Stimulated activated CD4-positive, alpha-beta T cell treated with anti-CD3 and anti-CD28 coated beads, Interleukin-1b, Interleukin-23, amount 100 ng/mL, for 48 hours (primary cell): ENCODE measurements at regions not wholly inside any gene's neighbourhood (a gene's known extent, or its start where the extent isn't known, plus 50 kb on each side); places are given as distances from the start of the nearest gene placed in this dataset.
"Not testable (repeated sequence)": the region's sequence is repeated elsewhere in the genome, so short reads cannot be mapped to it uniquely, and the experiment has no call there.

ENCODE experiments used
- DNase-seq: peaks from one replicate; pipeline ENCODE4 v3.0.0-alpha.2; 2020

DNA sequence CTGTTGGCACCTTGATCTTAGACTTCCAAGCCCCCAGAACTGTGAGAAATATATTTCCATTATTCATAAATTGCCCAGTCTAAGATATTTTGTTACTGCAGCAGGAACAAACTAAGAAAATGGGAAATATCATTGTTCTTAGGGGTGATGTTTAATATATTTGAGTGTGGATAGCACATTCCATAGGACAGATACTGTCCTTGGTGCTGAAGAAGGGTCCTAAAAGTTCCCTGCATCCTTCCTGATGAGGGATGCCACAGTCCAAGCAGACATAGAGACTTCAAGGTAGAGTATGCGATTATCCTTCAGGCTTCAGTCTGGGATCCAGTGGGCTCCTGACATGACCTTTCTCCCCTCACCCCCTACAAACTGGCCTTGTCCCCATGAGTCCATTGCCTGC, 689.0 kb downstream of the TDRD15 start:
- no peak for DNase-seq

DNA sequence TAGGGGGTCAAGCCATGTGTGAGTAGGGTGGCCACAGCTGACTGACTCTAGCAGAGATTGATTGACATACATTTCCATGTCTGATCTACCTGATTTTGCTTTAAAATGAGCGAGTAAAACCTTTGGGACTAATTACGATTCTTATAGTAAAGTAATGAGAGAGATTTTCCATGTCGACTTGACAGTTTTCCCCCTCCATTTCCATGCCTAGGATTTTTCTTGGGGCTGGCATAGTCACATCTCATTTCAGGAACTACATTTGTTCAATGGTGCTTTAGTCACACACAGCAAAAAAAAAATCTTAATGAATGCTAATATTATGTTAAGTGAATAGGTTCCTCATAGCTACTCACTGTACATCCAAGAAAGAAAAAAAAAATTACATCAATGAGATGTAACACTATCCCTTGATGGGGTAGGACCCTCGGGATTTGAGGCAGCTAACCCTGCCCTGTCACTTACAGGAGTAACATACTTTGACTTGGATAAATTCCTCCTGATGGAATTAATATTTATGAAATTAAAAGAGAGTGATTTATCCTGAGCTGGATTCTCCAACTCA, 690.9 kb downstream of the TDRD15 start:
- no peak for DNase-seq

DNA sequence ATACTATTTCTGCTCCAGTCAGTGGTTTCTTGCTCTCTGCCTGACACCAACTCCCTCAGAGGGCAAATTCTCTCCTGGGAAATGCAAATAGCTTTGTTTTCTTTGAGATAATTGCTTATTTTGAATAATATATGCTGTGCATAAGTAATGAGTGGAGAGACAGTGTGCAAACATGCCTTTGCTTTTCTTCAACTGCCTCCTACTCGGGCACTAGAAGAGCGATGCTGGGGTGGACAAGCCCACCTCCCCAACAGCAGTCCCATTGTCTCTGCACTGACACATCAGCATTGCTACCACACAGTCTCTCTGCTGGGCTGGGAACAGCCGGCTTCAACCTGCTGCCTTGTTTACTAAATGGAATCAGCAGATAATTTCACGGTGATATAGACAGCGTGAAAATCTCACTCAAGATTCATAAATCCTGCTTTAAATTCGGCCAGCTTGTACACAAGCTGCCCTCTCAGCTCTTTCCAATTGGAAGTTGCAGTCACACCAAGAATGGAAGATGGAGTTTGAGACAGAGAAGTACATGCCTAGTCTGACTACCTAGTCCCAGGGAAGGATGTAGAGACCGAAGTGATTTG, 694.5 kb downstream of the TDRD15 start:
- no peak for DNase-seq

DNA sequence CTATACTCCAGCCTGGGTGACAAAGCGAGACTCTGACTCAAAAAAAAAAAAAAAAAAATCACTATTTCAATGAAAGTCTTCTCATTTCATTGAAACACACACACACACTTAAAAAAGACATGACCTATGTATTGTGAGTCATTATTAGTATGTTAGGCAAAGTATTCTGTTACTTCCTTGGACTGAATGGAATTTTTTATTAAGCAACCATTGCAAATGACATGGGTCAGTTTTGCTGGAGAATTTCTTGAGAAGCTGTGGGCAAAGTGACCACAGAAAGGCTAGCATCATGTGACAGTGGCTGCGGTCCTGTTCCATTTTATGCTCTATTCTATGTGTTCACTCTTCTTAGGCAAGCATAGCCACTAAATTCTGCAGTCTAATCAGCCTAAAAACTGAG, 695.7 kb downstream of the TDRD15 start:
- no peak for DNase-seq

DNA sequence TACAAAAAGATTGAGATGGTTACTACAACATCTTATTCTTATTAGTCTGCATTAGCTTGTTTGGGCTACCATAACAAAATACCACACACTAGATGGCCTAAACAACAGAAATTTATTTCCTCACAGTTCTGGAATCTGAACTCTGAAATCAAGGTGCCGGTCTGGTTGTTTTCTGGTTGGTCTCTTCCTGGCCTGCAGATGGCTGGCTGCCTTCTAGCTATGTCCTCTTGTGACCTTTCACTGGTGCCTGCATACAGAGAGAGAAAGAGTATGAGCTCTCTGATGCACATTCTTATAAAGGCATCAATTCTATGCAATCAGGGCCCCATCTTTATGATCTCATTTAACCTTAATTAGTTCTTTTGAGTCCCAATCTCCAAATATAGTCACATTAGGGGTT, 696.5 kb downstream of the TDRD15 start:
- no peak for DNase-seq

DNA sequence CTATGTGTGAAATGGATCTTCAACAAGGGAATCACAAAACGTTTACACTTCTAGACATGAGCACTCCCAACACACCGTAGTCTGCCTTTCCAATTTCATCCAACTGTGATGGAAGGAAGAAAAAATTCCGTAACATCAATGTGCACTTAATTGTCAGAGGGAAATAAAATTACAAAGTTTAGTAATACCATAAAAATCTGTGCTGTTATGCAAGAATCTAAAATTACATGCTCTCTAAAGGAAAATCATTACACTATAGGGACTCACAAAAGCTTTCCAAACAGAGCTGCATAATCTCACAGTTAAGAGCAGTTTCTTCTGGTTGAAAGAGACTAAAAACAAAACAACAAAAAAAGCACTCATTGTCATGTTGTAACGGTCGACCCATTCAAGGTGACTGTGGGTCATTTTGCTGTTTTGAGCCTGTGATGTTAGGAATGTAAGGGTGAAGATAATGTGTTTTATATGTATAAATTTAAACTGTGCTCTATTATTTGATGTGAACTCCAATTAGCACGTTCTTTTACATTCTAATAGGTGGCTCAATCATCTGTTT, 698.0 kb downstream of the TDRD15 start:
- no peak for DNase-seq

DNA sequence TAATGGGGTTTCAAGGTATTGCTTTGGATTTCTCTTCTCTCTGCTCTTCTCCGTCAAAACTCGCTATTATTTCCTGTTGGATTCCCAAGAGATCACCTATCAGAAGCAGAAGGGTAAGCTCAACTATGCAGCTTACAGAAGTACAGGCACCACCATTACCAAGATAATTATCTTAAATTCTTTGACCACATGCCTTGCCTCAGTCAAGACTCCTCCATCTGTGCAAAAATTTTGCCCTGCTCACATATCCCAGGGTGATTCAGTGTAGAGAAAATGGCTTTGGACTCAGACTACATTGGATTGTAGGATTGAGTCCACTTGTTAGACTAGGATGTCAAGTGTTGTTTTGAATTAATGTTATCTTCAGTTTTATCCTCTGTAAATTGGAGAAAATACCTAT, 698.7 kb downstream of the TDRD15 start:
- DNase-seq, result no peak

DNA sequence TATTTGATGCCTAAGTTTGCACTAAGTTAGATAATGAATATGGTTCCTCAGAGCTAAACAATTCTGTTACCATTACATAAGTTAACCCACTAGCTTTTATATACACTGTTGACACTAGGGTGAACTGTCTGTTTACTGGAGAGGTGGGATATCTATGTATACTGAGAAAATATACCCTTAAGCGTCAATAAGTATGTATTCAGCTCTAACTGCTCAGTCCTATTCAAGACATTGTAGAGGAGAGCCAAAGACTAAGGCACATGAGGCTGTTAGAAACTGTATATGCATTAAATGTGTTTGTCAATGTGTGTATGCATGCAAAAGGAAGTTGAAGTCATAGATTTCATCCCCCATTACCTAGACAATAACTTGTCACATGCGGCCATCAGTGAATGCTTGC, 710.0 kb downstream of the TDRD15 start:
- DNase-seq, result no peak

DNA sequence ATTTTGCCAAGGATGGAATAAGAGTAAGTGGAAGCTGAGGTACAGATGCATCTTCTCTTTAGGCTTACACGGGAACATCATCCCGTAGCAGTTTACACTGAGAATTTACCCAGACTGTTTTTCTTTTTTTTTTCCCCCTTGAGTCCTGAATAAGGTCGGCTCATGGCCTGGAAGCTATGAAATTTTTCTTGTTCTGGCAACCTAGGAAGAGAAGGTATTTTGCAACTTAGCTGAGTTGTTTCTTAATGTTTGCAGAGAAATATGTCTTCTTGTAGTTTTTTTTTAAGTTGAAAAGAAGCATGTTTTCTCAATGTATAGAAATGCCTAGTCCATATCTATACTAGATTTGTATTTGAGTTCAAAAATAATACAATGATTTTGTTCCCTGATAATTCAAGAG, 712.5 kb downstream of the TDRD15 start:
- DNase-seq, result no peak

DNA sequence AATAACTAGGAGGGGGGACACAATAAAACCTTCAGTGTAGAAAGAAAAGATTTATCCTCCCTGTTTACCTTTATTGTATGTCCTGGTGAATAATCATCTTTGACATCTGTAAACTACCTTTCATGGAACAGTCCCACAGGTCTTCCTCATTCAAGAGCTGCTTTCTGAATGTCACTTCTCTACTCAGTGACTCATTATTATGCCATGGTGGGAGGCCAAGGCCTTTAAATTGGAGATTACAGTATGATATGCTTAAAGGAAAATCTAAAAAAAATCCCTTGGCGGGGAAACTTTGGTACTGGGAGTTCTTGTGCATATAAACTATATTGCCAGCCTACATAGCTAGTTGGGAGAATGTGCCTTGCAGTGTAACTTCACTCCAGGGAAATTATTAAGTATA, 713.0 kb downstream of the TDRD15 start:
- DNase-seq, result no peak

DNA sequence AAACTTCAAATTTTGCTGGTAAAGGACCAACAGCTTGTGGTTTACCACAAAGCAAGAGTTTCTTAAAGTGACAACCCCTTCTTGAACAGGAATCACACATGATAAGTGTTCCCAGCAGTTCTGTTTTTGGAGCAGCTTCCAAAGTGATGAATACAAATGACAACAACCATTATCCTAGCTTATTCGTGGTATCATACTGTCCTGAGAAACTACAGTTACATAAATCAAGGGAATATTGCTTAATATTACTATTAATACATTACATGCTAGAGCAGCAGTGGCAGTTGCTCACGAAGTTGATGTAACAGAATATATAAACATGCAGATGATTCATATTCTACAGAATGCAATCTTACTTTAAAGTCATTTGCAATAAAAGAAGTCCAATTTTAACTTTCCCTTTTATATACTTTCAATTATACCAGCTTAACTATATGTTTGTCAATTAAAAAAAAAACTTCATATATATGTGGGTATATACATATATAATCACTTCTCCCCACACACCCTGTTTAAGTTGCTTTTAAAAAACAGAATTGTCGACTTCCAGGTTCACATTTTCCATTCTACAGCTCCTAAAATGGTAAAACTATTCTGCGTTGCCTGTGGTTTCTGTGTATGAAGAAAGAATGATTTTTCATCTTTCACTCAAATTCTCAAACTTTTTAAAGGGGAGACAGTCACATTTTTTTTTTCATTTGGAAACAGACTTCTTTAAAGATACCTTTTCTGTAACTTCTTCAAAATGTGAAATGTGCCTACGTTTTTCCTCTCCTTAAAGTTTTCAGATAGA, 713.6 kb downstream of the TDRD15 start:
- no peak for DNase-seq

DNA sequence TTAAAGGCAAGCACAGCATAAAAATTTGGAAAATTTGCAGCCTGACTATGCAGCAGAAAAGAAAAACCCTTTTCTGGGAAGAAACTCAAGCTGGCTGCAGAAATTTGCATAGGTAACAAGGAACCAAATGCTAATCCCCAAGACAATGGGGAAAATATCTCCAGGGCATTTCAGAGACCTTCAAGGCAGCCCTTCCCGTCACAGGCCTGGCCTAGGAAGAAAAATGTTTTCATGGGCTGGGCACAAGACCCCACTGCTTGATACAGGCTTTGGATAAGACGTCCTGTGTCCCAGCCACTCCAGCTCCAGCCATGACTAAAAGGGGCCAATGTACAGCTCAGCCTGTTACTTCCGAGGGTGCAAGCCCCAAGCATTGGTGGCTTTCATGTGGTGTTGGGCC, 717.6 kb downstream of the TDRD15 start:
- DNase-seq, result no peak

DNA sequence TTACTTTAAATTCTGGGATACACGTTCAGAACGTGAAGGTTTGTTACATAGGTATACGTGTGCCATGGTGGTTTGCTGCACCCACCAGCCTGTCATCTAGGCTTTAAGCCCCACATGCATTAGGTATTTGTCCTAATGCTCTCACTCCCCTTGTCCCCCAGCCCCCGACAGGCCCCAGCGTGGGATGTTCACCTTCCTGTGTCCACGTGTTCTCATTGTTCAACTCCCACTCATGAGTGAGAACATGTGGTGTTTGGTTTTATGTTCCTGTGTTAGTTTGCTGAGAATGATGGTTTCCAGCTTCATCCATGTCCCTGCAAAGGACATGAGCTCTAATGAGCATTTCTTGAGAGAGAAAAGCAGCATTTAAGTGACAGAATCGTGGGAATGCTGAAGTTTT, 726.6 kb downstream of the TDRD15 start:
- DNase-seq, result not testable (repeated sequence)

DNA sequence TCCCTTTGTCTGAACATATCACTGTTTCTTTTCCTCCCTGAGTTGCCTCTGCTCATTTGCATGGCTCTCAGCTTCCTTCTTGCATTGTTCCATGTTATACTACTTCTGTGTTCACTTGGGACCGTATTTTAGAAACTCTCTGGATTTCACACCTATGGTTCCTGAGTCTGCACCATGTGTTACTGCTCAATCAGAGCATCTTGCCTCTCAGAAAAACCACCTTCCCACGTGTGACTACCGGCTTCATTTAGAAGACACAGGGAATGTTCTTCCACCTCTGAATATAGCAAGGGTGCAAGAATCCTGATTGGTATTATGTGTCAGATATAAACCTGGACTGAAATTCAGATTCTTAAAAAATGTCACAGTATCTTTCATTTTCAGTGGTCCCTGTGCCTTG, 731.2 kb downstream of the TDRD15 start:
- DNase-seq, result no peak

DNA sequence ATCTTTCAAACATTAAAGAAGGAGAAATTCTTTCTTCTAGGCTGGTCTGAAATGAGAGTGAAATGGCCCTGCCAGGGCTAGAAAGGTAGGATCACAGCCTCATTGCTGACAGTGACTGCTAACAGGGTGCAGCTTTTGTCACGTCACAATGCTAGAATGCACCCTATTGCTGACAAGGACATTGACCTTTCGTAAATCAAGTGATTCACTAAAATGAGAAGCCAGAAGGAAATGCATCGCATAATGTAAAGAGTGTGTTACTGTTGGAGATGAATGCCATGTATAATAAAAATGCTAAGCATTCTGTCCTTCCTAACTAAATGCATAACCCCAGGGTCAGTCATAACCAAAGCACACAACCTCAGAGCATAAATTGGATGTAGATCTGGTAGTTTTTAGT, 732.9 kb downstream of the TDRD15 start:
- DNase-seq, result no peak

DNA sequence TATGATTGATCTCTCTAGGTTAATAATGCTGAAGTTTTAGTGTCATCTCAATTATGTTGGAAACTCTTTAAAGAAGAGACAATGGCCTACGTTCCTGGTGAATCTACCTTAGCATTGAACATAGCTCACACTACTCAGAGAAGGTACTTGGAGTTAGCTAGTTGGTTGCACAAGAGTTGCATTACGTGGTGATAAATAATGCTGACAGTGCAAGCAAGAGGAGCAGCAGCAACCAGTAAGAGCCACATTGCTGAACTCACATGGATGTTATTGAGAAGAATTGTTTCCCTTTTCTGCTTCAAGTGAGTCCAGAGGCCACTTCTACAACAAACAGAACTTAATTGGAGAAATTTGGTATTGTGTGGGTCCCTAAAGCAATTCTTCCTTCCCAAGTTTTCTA, 737.1 kb downstream of the TDRD15 start:
- no peak for DNase-seq

DNA sequence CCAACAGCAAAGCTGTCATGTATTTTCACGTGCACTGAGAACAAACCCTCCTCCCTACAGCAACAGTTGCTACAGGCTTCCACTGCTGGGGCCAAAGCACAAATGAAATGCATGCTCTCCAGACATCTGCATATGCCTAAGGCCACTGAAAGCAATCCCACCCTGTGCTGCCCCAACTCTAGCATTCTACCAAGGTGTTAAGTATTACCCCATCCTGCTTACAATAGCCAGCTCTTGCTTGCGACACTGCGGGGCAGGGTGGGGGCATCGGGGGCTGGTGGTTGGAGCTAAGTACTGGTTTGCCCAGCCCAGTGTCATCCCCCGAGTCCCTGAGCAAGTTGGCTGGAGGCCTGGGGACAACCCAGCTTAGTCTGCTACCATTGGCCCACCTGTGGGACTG, 742.5 kb downstream of the TDRD15 start:
- DNase-seq, result no peak

DNA sequence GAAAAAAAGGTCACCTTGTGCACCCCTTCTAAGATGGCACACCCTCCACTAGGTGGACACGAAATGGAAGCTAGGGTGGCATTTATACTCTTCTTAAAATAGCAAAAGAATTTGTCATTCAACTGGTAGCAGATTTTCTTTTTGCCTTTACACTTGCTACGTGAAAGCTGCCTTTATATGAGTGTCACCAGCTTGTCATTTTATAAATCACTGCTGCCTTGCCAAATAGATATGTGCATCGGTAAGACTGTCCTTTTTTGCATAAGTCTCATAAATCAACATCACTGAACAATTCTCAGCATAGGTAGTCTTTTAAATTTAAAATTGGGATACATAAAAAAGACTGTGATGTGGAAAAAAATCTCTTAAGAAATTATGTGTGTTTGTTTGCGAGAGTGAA, 764.1 kb downstream of the TDRD15 start:
- DNase-seq, result no peak

DNA sequence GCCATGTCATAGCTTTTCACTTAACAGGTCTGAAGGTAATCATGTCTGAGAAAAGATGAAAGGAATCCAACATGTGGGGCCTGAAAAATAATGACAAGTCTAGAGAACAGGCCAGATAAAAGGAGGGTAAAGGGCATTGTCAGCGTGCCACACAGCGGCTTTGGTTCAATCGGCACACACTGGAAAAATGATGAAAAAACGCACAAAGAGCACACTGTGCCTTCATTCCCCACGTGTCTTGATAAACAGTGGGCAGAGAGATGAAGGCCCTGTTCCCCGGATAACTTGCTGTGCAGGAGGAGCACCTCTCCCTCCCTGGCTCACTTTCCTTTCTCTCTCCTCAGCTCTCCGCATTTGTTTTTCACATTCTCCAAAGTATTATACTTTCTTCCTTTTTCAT, 766.3 kb downstream of the TDRD15 start:
- no peak for DNase-seq

DNA sequence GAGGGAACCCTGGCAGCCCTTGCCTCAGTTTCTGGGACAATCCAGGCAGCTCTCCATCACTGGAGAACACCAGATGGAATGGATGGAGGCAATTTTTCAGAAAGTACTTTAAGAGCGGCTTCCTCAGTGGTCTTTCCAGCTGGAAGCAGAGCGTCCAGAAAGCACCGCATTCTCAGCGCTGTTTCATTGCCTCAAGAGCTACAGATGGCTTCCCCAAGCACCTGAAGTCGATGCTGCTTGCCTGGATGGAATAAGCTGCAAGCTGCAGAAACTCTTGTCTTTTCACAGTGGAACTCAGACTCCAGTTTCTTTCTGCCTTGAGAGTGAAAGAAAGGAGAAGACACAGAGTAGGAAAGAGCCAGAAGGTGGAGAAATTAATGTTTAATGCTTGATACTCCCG, 766.9 kb downstream of the TDRD15 start:
- DNase-seq, result no peak

DNA sequence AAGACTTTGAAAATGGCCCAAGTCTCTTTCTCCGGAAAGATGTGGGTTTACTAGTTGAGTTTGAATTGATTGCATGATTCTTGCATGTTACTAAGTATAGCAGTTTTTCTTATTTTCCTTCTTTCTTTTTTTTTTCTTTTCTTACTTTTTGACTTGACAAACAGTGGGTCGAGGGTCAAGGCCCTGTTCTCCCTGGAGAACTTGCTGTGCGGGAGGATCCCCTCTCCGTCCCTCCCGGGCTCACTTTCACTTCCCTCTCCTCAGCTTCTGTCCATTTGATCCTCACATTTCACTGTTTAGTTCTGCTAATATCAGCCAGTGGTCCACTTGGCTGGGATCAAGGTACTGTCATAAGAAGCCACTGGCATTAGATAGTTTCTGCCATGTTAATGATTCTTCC, 767.4 kb downstream of the TDRD15 start:
- DNase-seq, result no peak

DNA sequence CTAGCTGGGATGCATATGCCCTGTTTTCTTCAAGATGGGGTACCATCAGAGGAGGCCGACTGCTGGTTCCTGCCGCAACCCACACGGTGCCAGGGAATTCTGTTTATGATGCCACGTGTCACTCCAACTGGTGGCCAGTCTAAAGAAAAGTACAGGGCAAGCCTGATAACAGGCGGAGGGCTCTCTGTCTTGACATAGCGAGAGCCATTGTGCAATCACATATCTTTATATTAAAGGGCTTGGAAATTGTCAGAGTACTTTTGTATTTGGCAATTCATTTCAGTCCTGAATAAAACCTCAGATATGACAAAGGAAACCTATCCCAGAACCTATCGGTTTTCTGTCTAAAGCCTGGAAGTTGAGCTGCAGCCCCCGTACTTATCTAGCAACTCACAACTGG, 768.4 kb downstream of the TDRD15 start:
- DNase-seq, result no peak

DNA sequence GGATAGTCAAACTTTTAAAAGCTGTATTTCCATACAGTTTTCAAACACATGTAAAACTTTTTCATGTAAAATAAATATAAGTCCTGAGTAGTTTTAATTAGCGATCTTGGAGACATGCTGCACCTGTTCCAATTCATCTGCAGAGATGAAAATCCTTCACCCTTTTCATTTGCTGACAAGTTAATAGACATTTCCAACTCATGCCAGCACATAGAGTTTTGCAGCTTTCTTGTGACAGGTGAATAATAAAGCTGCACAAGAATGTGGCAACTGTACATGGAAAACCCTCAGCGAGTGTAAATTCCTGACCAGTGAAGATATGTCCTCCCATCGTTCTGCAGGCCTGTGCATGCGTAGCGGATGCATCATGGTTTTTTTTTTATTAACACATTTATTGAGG, 771.4 kb downstream of the TDRD15 start:
- no peak for DNase-seq

DNA sequence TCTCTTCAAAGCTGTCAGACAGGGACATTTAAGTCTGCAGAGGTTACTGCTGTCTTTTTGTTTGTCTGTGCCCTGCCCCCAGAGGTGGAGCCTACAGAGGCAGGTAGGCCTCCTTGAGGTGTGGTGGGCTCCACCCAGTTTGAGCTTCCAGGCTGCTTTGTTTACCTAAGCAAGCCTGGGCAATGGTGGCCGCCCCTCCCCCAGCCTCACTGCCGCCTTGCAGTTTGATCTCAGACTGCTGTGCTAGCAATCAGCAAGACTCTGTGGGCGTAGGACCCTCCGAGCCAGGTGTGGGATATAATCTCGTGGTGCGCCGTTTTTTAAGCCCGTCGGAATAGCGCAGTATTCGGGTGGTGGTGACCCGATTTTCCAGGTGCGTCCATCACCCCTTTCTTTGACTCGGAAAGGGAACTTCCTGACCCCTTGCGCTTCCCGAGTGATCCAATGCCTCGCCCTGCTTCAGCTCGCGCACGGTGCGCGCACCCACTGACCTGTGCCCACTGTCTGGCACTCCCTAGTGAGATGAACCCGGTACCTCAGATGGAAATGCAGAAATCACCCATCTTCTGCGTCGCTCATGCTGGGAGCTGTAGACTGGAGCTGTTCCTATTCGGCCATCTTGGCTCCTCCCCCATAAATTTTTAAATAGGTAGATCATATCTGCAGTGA, 785.1 kb downstream of the TDRD15 start:
- not testable (repeated sequence) for DNase-seq
